PFSK-1 (cell line): ENCODE measurements at regions not wholly inside any gene's neighbourhood (a gene's known extent, or its start where the extent isn't known, plus 50 kb on each side); places are given as distances from the start of the nearest gene placed in this dataset.

Source experiments
- FOXP2 ChIP-seq: optimal IDR thresholded peaks from 2 replicates; pipeline ENCODE3; 2011; ENCODE audit warnings: borderline replicate concordance, control low read depth, inconsistent platforms; ENCODE audit not compliant: insufficient read depth; ENCODE audit errors: extremely low read length, extremely low read depth
- POLR2AphosphoS5 ChIP-seq: IDR thresholded peaks from 2 replicates; pipeline ENCODE4 v1.6.1; 2012; ENCODE audit warnings: low read depth, mild to moderate bottlenecking, control low read depth, low read length, moderate library complexity
- SIN3A ChIP-seq: IDR thresholded peaks from 2 replicates; pipeline ENCODE4 v1.6.1; 2012; ENCODE audit warnings: mild to moderate bottlenecking, low read length, moderate library complexity, borderline replicate concordance; ENCODE audit not compliant: insufficient read depth
- TAF1 ChIP-seq: IDR thresholded peaks from 2 replicates; pipeline ENCODE4 v1.6.1; 2012; ENCODE audit warnings: low read length, control low read depth, borderline replicate concordance; ENCODE audit not compliant: insufficient read depth
- TF ChIP-seq, protein P1 (sequence below), 2 experiments: IDR thresholded peaks; 2 replicates each; pipeline versions ENCODE4 v1.6.1 to v1.8.0; 2011 to 2012; ENCODE audit warnings: low read depth in 2 of 2, low read length in 2 of 2, control low read depth in 1 of 2, inconsistent platforms in 1 of 2, mild to moderate bottlenecking in 1 of 2, moderate library complexity in 1 of 2; ENCODE audit not compliant: insufficient read depth in 1 of 2

DNA sequence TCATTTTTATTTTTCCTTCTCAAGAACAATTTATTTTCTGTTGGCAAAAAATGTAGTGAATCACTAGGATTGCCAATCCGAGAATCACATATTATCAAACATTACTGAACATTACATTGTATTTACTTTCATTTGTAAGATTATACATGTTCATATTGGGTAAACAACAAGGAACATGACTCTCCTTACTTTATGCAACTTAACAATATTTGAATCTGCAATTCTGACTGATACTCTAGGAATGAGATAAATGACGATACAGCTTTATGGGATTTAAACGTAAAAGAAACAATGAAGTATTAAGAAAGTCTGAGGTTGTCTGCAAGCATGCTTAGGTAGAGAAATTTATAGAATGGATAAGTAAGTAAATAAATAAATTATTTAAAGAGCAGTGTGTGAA, 2302.9 kb downstream of the MAT2B start:
- TF ChIP-seq SIN3A (no peak), POLR2AphosphoS5 (no peak), FOXP2 (no peak), TAF1 (no peak)
- TF ChIP-seq, protein P1, sequence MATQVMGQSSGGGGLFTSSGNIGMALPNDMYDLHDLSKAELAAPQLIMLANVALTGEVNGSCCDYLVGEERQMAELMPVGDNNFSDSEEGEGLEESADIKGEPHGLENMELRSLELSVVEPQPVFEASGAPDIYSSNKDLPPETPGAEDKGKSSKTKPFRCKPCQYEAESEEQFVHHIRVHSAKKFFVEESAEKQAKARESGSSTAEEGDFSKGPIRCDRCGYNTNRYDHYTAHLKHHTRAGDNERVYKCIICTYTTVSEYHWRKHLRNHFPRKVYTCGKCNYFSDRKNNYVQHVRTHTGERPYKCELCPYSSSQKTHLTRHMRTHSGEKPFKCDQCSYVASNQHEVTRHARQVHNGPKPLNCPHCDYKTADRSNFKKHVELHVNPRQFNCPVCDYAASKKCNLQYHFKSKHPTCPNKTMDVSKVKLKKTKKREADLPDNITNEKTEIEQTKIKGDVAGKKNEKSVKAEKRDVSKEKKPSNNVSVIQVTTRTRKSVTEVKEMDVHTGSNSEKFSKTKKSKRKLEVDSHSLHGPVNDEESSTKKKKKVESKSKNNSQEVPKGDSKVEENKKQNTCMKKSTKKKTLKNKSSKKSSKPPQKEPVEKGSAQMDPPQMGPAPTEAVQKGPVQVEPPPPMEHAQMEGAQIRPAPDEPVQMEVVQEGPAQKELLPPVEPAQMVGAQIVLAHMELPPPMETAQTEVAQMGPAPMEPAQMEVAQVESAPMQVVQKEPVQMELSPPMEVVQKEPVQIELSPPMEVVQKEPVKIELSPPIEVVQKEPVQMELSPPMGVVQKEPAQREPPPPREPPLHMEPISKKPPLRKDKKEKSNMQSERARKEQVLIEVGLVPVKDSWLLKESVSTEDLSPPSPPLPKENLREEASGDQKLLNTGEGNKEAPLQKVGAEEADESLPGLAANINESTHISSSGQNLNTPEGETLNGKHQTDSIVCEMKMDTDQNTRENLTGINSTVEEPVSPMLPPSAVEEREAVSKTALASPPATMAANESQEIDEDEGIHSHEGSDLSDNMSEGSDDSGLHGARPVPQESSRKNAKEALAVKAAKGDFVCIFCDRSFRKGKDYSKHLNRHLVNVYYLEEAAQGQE (IDR thresholded peaks at IDR 0.05; ENCODE audit: insufficient read depth in 1 of 2, low read depth in 2 of 2, low read length in 2 of 2), result no peak

DNA sequence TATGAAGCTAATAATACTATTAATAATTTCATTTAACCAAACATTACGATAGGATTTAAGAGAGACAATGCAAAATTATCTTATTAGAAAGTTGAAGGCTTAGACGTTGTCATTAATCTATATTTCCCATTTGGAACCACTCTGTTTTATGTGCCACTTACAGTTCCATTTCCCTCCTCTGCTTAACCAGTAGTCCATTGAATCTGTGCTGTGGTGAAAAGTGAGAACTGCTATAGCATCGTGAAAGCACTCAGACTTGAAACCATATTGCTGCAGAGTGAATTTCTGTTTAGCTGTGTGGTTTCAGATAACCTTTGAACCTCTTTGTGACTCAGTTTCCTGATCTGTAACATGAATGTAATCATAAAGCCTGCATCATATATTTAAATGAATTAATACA, 2304.5 kb downstream of the MAT2B start:
- TF ChIP-seq FOXP2 (no peak), SIN3A (no peak), POLR2AphosphoS5 (no peak), TAF1 (no peak)
- TF ChIP-seq, protein P1 (IDR thresholded peaks at IDR 0.05; ENCODE audit: insufficient read depth in 1 of 2, low read depth in 2 of 2, low read length in 2 of 2), result no peak

DNA sequence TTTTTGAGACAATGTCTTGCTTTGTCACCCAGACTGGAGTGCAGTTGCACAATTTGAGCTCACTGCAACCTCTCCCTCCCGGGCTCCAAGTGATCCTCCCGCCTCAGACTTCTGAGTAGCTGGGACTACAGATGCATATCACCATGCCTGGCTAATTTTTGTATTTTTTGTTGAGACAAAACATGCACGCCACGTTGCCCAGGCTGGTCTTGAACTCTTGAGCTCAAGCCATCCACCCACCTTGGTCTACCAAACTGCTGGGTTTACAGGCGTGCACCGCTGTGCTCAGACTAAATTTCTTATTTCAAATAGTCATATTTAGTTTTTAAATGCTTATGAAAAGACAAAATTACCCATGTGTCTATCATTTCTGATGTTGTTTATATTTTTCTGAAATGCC, 2324.1 kb downstream of the MAT2B start:
- TF ChIP-seq POLR2AphosphoS5 (no peak), SIN3A (no peak), FOXP2 (no peak)
- TF ChIP-seq, protein P1 (IDR thresholded peaks at IDR 0.05; ENCODE audit: insufficient read depth in 1 of 2, low read depth in 2 of 2, low read length in 2 of 2), result no peak

DNA sequence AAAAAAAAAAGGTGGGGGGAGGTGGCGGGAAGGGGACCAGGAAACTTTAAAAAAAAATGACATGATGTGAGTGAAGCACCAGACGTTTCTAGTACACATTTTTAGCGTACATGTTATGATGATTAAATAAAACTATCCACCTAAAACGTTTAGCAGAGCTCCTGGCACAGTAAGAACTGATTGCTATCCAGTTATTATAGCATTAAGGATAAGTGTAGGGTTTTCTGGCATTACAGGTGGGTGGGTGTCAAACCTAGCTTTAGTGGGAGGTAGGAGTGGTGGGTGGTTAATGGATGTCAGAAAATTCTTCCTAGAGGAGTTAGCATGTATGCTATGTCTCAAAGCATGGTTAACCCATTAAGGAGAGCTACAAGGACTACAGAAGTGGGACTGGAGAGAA, 2329.5 kb downstream of the MAT2B start:
- TF ChIP-seq, protein P1 (IDR thresholded peaks at IDR 0.05; ENCODE audit: insufficient read depth in 1 of 2, low read depth in 2 of 2, low read length in 2 of 2), result no peak

DNA sequence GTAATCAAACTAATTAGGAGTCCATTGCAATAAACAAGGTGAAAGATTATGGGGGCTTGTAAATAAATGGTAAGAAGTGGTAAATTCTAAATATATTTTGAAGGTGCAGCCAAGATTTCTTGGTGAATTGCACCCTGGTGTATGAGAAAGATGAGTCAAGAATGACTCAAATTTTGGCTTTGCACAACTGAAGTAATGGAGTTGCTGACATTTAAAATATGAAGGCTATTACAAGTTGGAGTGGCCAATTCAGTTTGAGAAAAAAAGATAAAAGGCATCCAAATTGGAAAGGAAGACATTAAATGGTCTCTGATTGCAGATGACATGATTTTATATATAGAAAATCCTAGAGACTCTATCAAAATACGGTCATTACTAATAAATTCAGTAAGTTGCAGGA, 2330.6 kb downstream of the MAT2B start:
- no peak for TF ChIP-seq FOXP2
- no peak for TF ChIP-seq POLR2AphosphoS5
- no peak for TF ChIP-seq SIN3A
- no peak for TF ChIP-seq TAF1
- TF ChIP-seq, protein P1 (IDR thresholded peaks at IDR 0.05; ENCODE audit: insufficient read depth in 1 of 2, low read depth in 2 of 2, low read length in 2 of 2), result no peak
